Ovary (tissue), 3 donors: ENCODE measurements at regions not wholly inside any gene's neighbourhood (a gene's known extent, or its start where the extent isn't known, plus 50 kb on each side); places are given as distances from the start of the nearest gene placed in this dataset.

Source experiments
- EP300 ChIP-seq: sonication (generic); formaldehyde crosslinking; IDR thresholded peaks from one replicate; pipeline ENCODE4 v1.6.1; 2017; ENCODE audit warnings: antibody characterized with exemption
- POLR2A ChIP-seq: fragments of 450-650 bp; IDR thresholded peaks from one replicate; pipeline ENCODE4 v1.6.1; 2017; ENCODE audit warnings: antibody characterized with exemption, mild to moderate bottlenecking, moderate library complexity
- TF ChIP-seq, protein P1 (sequence below), 3 donors: fragments of 450-650 bp in 2 of 3; fragments of 200-600 bp in 1 of 3; IDR thresholded peaks; one replicate each; pipeline versions ENCODE4 v1.5.1 to v1.8.0; 2016 to 2022; ENCODE audit warnings: antibody characterized with exemption in 3 of 3, mild to moderate bottlenecking in 1 of 3
- donor health status: DM: no; HTN: no; CAD: no.

GRCh38 chr15:37594417-37594816, 340.0 kb upstream of the TMCO5A start:
- TF ChIP-seq EP300 (no peak), POLR2A (no peak)
- TF ChIP-seq, protein P1, sequence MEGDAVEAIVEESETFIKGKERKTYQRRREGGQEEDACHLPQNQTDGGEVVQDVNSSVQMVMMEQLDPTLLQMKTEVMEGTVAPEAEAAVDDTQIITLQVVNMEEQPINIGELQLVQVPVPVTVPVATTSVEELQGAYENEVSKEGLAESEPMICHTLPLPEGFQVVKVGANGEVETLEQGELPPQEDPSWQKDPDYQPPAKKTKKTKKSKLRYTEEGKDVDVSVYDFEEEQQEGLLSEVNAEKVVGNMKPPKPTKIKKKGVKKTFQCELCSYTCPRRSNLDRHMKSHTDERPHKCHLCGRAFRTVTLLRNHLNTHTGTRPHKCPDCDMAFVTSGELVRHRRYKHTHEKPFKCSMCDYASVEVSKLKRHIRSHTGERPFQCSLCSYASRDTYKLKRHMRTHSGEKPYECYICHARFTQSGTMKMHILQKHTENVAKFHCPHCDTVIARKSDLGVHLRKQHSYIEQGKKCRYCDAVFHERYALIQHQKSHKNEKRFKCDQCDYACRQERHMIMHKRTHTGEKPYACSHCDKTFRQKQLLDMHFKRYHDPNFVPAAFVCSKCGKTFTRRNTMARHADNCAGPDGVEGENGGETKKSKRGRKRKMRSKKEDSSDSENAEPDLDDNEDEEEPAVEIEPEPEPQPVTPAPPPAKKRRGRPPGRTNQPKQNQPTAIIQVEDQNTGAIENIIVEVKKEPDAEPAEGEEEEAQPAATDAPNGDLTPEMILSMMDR (IDR thresholded peaks at IDR 0.05) = no peak
